ENCODE measurements at regions not wholly inside any gene's neighbourhood (a gene's known extent, or its start where the extent isn't known, plus 50 kb on each side); places are given as distances from the start of the nearest gene placed in this dataset.
A peak's percentile ranks its signal among the peaks of the same experiment; 100 is the strongest.

GRCh38 chrX:82591421-82591820 lies 916.7 kb upstream of the POU3F4 start:
- no peak for TF ChIP-seq CTCF (IDR thresholded peaks at IDR 0.05; ENCODE audit: insufficient read depth, low read depth, low read length, missing control alignments)
- peak; percentile 61 for DNase-seq (ENCODE audit: low read depth)
- H3K4me3 ChIP-seq (ENCODE audit: low read length), result no peak overlapping the region

- no peak for TF ChIP-seq CTCF (IDR thresholded peaks at IDR 0.05; ENCODE audit: insufficient read depth, low read depth, low read length, missing control alignments)
- DNase-seq (ENCODE audit: low read depth), result no peak
Observed at GRCh38 chrX:82626978-82627377, 881.1 kb upstream of the POU3F4 start.

DNA sequence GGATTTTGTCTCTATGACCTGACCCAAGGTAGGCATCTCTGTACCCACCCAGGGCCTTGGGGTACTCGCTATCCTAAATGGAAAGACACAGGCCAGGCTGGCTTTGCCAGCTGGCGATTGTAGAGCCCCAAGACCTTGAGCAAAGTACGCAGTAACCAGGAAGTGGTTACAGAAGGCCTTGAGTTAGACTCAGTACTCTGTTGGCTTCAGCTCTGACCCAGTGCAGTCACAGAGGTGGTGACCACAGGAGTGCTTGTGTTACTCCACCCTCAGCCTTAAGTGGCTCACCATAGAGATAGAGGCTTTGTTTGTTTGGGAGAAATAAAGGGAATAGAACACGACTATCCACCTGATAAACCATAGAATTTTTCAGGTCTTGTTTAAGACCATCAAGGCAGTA lies 880.5 kb upstream of the POU3F4 start:
- no peak overlapping the region for H3K4me3 ChIP-seq (ENCODE audit: low read length)
- no peak for TF ChIP-seq CTCF (IDR thresholded peaks at IDR 0.05; ENCODE audit: insufficient read depth, low read depth, low read length, missing control alignments)
- no peak for DNase-seq (ENCODE audit: low read depth)

More at GRCh38 chrX:82626978-82627377, 881.1 kb upstream of the POU3F4 start:
- H3K4me3 ChIP-seq (ENCODE audit: low read length), result no peak overlapping the region

- DNase-seq (ENCODE audit: low read depth), result peak; percentile 18
- peak; percentile 47 for TF ChIP-seq CTCF (IDR thresholded peaks at IDR 0.05; ENCODE audit: insufficient read depth, low read depth, low read length, missing control alignments)
- no peak overlapping the region for H3K4me3 ChIP-seq (ENCODE audit: low read length)
Observed at GRCh38 chrX:82648062-82648461, 860.0 kb upstream of the POU3F4 start.

- no peak for DNase-seq (ENCODE audit: low read depth)
- TF ChIP-seq CTCF (IDR thresholded peaks at IDR 0.05; ENCODE audit: insufficient read depth, low read depth, low read length, missing control alignments), result no peak
- no peak overlapping the region for H3K4me3 ChIP-seq (ENCODE audit: low read length)
Observed at GRCh38 chrX:82649645-82650044, 858.4 kb upstream of the POU3F4 start.

- no peak for TF ChIP-seq CTCF (IDR thresholded peaks at IDR 0.05; ENCODE audit: insufficient read depth, low read depth, low read length, missing control alignments)
- no peak overlapping the region for H3K4me3 ChIP-seq (ENCODE audit: low read length)
- DNase-seq (ENCODE audit: low read depth), result no peak
Observed at GRCh38 chrX:82658492-82658891, 849.6 kb upstream of the POU3F4 start.

DNA sequence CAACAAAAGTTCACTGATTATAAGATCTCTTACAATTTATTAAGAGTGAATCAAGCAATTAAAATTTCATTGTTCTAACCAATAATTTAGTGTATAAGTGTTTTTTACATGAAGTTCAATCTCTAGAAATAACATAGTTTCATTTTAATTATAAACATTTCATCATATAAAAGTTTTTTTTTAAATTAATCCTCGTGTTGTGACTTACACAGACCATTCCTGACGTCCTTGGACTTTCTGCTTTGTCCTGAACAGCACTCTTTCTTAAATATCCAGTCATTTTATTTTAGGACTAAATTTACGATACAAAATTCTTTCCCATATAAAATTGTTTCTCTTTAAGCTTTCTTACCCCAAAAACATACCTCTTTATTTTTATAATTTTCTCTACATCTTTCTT lies 841.7 kb upstream of the POU3F4 start:
- TF ChIP-seq CTCF (IDR thresholded peaks at IDR 0.05; ENCODE audit: insufficient read depth, low read depth, low read length, missing control alignments), result no peak
- no peak overlapping the region for H3K4me3 ChIP-seq (ENCODE audit: low read length)
- no peak for DNase-seq (ENCODE audit: low read depth)

Data from epithelial cell of esophagus (primary cell).